Right cardiac atrium (tissue), 5 donors: ENCODE measurements at regions not wholly inside any gene's neighbourhood (a gene's known extent, or its start where the extent isn't known, plus 50 kb on each side); places are given as distances from the start of the nearest gene placed in this dataset.
"Not testable (repeated sequence)": the region's sequence is repeated elsewhere in the genome, so short reads cannot be mapped to it uniquely, and the experiment has no call there.

Experiments
- ATAC-seq, 2 donors: fragments of 200-7000 bp; cut with Tn5 transposase; one replicate each; pipeline versions ENCODE4 v1.8.0 to v1.9.1; 2020; ENCODE audit warnings: moderate library complexity in 2 of 2, mild to moderate bottlenecking in 1 of 2
- DNase-seq, 3 donors: peaks; one replicate each; pipeline ENCODE4 v3.0.0-alpha.2; 2020
- H3K27ac ChIP-seq: one replicate; pipeline ENCODE4 v1.5.1; 2013; ENCODE audit warnings: mild to moderate bottlenecking, low read length, control low read depth, moderate library complexity
- H3K27me3 ChIP-seq: one replicate; pipeline ENCODE4 v1.6.1; 2013; ENCODE audit not compliant: control insufficient read depth, insufficient read depth
- H3K4me1 ChIP-seq: one replicate; pipeline ENCODE4 v1.6.1; 2013; ENCODE audit warnings: low read length; ENCODE audit not compliant: control insufficient read depth, insufficient read depth
- H3K4me3 ChIP-seq: one replicate; pipeline ENCODE4 v1.5.1; 2013; ENCODE audit warnings: low read length, control low read depth
- H3K9me3 ChIP-seq: one replicate; pipeline ENCODE4 v1.6.1; 2013; ENCODE audit warnings: low read length; ENCODE audit not compliant: control insufficient read depth
- WGBS: extraction: QIAGEN DNeasy Blood & Tissue Kit; methylation state at CpG from one replicate; pipeline ENCODE4 v1.1.7; 2013; 5-methylcytosine and 5-hydroxymethylcytosine counted together
- intact Hi-C, 4 donors: fragments of 100-400 bp; cut with DNase I; formaldehyde crosslinking; loops; one replicate each; pipeline versions ENCODE4 v1.11.0 to v1.14.0; 2022 to 2023
- donor health status: healthy with polysubstance abuse.
- donor health status: DM: no; HTN: yes; CAD: no.
- donor health status: DM: no; HTN: no; CAD: no.
- donor health status: DM: no; HTN: yes; CAD: no; lungs with severe emphysema.
- donor health status: DM: yes; HTN: yes; CAD: no.

GRCh38 chr12:124376435-124376834 lies 81.5 kb downstream of the RFLNA start:
- no peak for ATAC-seq
- H3K27me3 ChIP-seq = no peaks in the 10 kb centered on the region
- H3K9me3 ChIP-seq = no peaks in the 10 kb centered on the region
- no peak overlapping the region for H3K27ac ChIP-seq
- 94% methylated on average over 9 of the region's 9 CpGs for WGBS
- DNase-seq = no peak
- intact Hi-C loops = no loop called here
- no peak overlapping the region for H3K4me3 ChIP-seq
- peaks cover 13% of the 10 kb centered on the region for H3K4me1 ChIP-seq

GRCh38 chr12:124375789-124376175 lies 80.9 kb downstream of the RFLNA start:
- 89% methylated on average over 14 of the region's 14 CpGs for WGBS
- intact Hi-C loops = no loop called here
- Histone ChIP-seq H3K27me3 (no peaks in the 10 kb centered on the region), H3K4me3 (no peak overlapping the region), H3K4me1 (peaks cover 10% of the 10 kb centered on the region), H3K9me3 (no peaks in the 10 kb centered on the region), H3K27ac (no peak overlapping the region)
- DNase-seq (no peak), ATAC-seq (no peak)

- H3K27me3 ChIP-seq = no peaks in the 10 kb centered on the region
- H3K4me1 ChIP-seq = peaks cover 7% of the 10 kb centered on the region
- H3K27ac ChIP-seq = no peak overlapping the region
- no peak for DNase-seq
- no peaks in the 10 kb centered on the region for H3K9me3 ChIP-seq
- no peak overlapping the region for H3K4me3 ChIP-seq
- intact Hi-C loops = no loop called here
- 88% methylated on average over 11 of the region's 11 CpGs for WGBS
- no peak for ATAC-seq
Observed at GRCh38 chr12:124375141-124375788, 80.4 kb downstream of the RFLNA start.

GRCh38 chr12:124374567-124374966 lies 79.7 kb downstream of the RFLNA start:
- ATAC-seq (no peak), DNase-seq (no peak)
- no peak overlapping the region for H3K4me3 ChIP-seq
- H3K4me1 ChIP-seq = peaks cover 9% of the 10 kb centered on the region
- WGBS = 82% methylated on average over 5 of the region's 5 CpGs
- H3K27ac ChIP-seq = no peak overlapping the region
- no peaks in the 10 kb centered on the region for H3K27me3 ChIP-seq
- no peaks in the 10 kb centered on the region for H3K9me3 ChIP-seq
- intact Hi-C loops = no loop called here

- Histone ChIP-seq H3K4me1 (peaks cover 5% of the 10 kb centered on the region), H3K27ac (no peak overlapping the region), H3K9me3 (no peaks in the 10 kb centered on the region), H3K27me3 (no peaks in the 10 kb centered on the region), H3K4me3 (no peak overlapping the region)
- ATAC-seq = no peak
- intact Hi-C loops = no loop called here
- DNase-seq = no peak
- WGBS = 96% methylated on average over 17 of the region's 17 CpGs
Observed at GRCh38 chr12:124374147-124374546, 79.3 kb downstream of the RFLNA start.

GRCh38 chr12:124373701-124374100 lies 78.8 kb downstream of the RFLNA start:
- WGBS = 95% methylated on average over 19 of the region's 21 CpGs
- DNase-seq, H3K4me1 ChIP-seq, H3K4me3 ChIP-seq, H3K27me3 ChIP-seq, H3K9me3 ChIP-seq, intact Hi-C loops, ATAC-seq, H3K27ac ChIP-seq: not testable (repeated sequence)

GRCh38 chr12:124372831-124373230 lies 77.9 kb downstream of the RFLNA start:
- Histone ChIP-seq H3K9me3 (no peaks in the 10 kb centered on the region), H3K4me1 (peaks cover 4% of the 10 kb centered on the region), H3K27me3 (no peaks in the 10 kb centered on the region), H3K27ac (no peak overlapping the region), H3K4me3 (no peak overlapping the region)
- DNase-seq (no peak), ATAC-seq (no peak)
- 94% methylated on average over 13 of the region's 13 CpGs for WGBS
- intact Hi-C loops = no loop called here

GRCh38 chr12:124371970-124372555 lies 77.2 kb downstream of the RFLNA start:
- Histone ChIP-seq H3K9me3 (no peaks in the 10 kb centered on the region), H3K4me1 (peaks cover 4% of the 10 kb centered on the region), H3K4me3 (no peak overlapping the region), H3K27me3 (no peaks in the 10 kb centered on the region), H3K27ac (no peak overlapping the region)
- WGBS = 87% methylated on average over 37 of the region's 37 CpGs
- ATAC-seq (no peak), DNase-seq (peak in 1 of 3 donors; percentile 66)
- intact Hi-C loops = no loop called here

GRCh38 chr12:124371366-124371765 lies 76.5 kb downstream of the RFLNA start:
- Histone ChIP-seq H3K27me3 (no peaks in the 10 kb centered on the region), H3K4me1 (peaks cover 4% of the 10 kb centered on the region), H3K27ac (no peak overlapping the region), H3K9me3 (no peaks in the 10 kb centered on the region), H3K4me3 (no peak overlapping the region)
- ATAC-seq (no peak), DNase-seq (no peak)
- 65% methylated on average over 13 of the region's 13 CpGs for WGBS
- intact Hi-C loops = no loop called here

- Histone ChIP-seq H3K4me3 (no peak overlapping the region), H3K9me3 (no peaks in the 10 kb centered on the region), H3K27ac (peak overlapping the region; percentile 77), H3K27me3 (no peaks in the 10 kb centered on the region), H3K4me1 (peaks cover 4% of the 10 kb centered on the region)
- WGBS = 90% methylated on average over 7 of the region's 7 CpGs
- DNase-seq (no peak), ATAC-seq (no peak)
- intact Hi-C loops = no loop called here
Observed at GRCh38 chr12:124370851-124371250, 76.0 kb downstream of the RFLNA start.

GRCh38 chr12:124370384-124370783 lies 75.5 kb downstream of the RFLNA start:
- intact Hi-C loops = no loop called here
- 72% methylated on average over 7 of the region's 7 CpGs for WGBS
- ATAC-seq = no peak
- no peak for DNase-seq
- H3K4me3 ChIP-seq = no peak overlapping the region
- no peaks in the 10 kb centered on the region for H3K9me3 ChIP-seq
- no peaks in the 10 kb centered on the region for H3K27me3 ChIP-seq
- H3K4me1 ChIP-seq = peaks cover 4% of the 10 kb centered on the region
- H3K27ac ChIP-seq = peak overlapping the region; percentile 77
